ENCODE measurements at regions not wholly inside any gene's neighbourhood (a gene's known extent, or its start where the extent isn't known, plus 50 kb on each side); places are given as distances from the start of the nearest gene placed in this dataset.

DNA sequence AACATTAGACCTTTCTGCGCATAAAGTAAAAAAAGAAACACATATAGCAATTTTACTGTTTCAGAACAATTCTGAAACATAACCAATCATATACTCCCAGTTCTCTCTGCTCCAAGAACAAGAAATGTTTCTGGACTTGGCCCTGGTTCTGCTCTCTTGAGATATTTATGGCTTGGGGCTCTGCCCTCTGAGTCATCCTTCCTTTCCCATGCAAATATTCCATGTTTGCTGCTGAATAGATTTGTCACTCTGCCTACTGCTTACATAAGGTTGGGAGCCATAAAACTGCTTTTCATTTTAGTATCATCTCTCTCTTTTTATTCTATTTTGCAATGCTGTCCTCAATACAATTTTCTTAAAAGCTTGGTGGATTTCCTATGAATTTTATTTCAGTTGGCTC lies 499.6 kb upstream of the ACVR2A start:
- no peaks in the 10 kb centered on the region for H3K4me1 ChIP-seq
- H3K36me3 ChIP-seq: no peaks in the 10 kb centered on the region
- TF ChIP-seq POLR2A (IDR thresholded peaks at IDR 0.05): no peak
- TF ChIP-seq, protein P1, sequence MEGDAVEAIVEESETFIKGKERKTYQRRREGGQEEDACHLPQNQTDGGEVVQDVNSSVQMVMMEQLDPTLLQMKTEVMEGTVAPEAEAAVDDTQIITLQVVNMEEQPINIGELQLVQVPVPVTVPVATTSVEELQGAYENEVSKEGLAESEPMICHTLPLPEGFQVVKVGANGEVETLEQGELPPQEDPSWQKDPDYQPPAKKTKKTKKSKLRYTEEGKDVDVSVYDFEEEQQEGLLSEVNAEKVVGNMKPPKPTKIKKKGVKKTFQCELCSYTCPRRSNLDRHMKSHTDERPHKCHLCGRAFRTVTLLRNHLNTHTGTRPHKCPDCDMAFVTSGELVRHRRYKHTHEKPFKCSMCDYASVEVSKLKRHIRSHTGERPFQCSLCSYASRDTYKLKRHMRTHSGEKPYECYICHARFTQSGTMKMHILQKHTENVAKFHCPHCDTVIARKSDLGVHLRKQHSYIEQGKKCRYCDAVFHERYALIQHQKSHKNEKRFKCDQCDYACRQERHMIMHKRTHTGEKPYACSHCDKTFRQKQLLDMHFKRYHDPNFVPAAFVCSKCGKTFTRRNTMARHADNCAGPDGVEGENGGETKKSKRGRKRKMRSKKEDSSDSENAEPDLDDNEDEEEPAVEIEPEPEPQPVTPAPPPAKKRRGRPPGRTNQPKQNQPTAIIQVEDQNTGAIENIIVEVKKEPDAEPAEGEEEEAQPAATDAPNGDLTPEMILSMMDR (IDR thresholded peaks at IDR 0.05): no peak
- H3K27me3 ChIP-seq: no peaks in the 10 kb centered on the region
- intact Hi-C loops (cut with DNase I; ENCODE audit: low total_unique reads): no loop called here
- peaks cover 0 to 8% of the 10 kb centered on the region in 2 donors for H3K9me3 ChIP-seq
- H3K27ac ChIP-seq: no peak overlapping the region
- H3K4me3 ChIP-seq: no peak overlapping the region
- no peak for DNase-seq

DNA sequence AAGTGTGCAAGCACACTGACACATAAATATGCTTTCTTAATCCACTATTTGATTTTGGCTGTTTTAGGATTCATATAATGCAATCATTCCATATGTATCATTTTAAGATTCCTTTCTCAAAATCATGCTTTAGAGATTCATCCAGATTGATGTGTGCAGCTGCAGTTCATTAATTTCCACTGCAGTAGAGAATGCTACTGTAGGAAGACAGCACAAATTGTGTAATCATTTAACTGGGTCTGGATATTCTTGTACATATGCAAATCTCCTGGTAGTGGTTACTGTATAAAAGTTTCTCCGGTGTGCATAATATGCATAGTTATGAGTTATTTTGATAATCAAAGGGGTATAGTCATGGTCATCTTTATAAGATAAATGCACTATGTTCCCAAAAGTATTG lies 502.5 kb upstream of the ACVR2A start:
- intact Hi-C loops (cut with DNase I; ENCODE audit: low total_unique reads): no loop called here
- Histone ChIP-seq H3K4me1 (no peaks in the 10 kb centered on the region), H3K36me3 (no peaks in the 10 kb centered on the region), H3K4me3 (no peak overlapping the region), H3K27me3 (no peaks in the 10 kb centered on the region), H3K27ac (no peak overlapping the region), H3K9me3 (peaks cover 0 to 8% of the 10 kb centered on the region in 2 donors)
- TF ChIP-seq, protein P1 (IDR thresholded peaks at IDR 0.05): no peak
- no peak for TF ChIP-seq POLR2A (IDR thresholded peaks at IDR 0.05)
- no peak for DNase-seq

DNA sequence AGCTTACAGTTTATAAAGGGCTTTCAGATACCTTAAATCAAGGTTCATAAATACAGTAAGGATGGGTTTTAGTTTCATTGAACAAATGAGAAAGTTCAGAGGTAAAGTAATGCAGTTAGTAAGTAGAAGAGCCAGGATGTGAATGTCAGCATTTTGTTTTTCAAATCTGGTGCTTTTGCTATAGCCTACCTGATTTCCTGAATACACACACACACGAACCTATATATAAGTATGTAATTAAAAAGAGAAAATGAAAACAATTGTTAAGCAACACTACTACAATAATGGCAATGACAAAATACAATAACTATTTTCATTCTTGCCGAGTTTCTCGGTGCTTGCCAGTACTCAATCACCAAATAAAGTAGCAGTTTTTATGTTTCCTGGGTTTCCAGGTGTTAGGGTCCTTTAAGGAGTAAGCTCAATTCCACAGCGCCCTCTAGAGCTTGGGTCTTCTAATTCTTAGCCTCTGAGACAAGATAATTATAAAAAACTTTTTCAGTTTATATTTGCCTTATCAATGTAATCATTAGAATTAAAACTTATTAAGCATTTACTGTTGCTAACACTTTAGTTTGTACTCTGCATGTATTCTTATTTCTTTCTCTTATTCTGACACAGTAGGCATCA lies 512.9 kb upstream of the ACVR2A start:
- no peak for DNase-seq

DNA sequence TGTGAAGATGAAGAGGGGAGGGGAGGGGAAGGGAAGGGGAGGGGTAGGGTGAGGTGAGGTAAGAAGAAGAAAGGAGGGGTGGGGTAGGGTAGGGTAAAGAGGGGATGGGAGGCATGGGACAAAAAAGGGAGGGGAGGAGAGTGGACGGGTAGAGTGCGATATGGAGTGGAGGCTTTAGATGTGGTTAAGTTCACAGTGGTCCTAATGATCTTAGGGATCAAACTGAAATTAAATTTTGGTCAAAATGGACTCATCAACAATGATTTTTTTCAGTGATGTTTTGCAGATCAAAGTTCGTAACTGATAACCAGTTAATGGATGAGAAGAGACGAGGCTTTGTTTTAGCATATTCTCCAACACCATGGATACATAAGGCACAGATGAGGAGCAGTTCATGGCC lies 513.9 kb upstream of the ACVR2A start:
- no peak for TF ChIP-seq POLR2A (IDR thresholded peaks at IDR 0.05)
- TF ChIP-seq, protein P1 (IDR thresholded peaks at IDR 0.05): no peak
- Histone ChIP-seq H3K9me3 (no peaks in the 10 kb centered on the region), H3K36me3 (no peaks in the 10 kb centered on the region), H3K27me3 (no peaks in the 10 kb centered on the region), H3K4me3 (no peak overlapping the region), H3K27ac (no peak overlapping the region), H3K4me1 (no peaks in the 10 kb centered on the region)
- intact Hi-C loops (cut with DNase I; ENCODE audit: low total_unique reads): no loop called here
- DNase-seq: no peak

More for the DNA sequence above, 512.9 kb upstream of the ACVR2A start:
- H3K9me3 ChIP-seq: no peaks in the 10 kb centered on the region
- no peak overlapping the region for H3K4me3 ChIP-seq
- no peak overlapping the region for H3K27ac ChIP-seq
- no peaks in the 10 kb centered on the region for H3K36me3 ChIP-seq
- TF ChIP-seq POLR2A (IDR thresholded peaks at IDR 0.05): no peak
- TF ChIP-seq, protein P1 (IDR thresholded peaks at IDR 0.05): peak in 1 of 4 experiments; percentile 32
- no peaks in the 10 kb centered on the region for H3K27me3 ChIP-seq
- intact Hi-C loops (cut with DNase I; ENCODE audit: low total_unique reads): no loop called here
- H3K4me1 ChIP-seq: no peaks in the 10 kb centered on the region

DNA sequence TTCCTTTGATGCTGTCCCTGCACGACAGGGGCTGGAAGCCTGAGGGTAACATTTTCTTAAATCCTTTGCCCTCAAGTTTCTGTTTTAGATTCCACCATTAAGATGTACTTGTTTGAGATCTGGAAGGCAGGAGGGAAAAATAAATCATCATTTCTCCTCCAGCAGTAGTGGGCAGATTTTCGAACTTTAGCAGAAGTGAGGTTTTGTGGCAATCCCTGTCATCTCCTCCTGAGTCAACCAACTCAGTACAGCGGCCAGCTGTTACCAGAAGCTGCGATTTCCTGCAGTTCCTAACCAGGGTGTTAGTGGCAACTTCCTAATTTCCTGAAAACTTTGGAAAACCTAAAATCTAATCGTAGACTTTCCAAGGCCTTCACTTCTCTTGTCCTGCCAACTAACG lies 517.2 kb upstream of the ACVR2A start:
- H3K27me3 ChIP-seq: no peaks in the 10 kb centered on the region
- H3K9me3 ChIP-seq: no peaks in the 10 kb centered on the region
- intact Hi-C loops (cut with DNase I; ENCODE audit: low total_unique reads): no loop called here
- no peaks in the 10 kb centered on the region for H3K36me3 ChIP-seq
- H3K4me1 ChIP-seq: no peaks in the 10 kb centered on the region
- no peak for TF ChIP-seq POLR2A (IDR thresholded peaks at IDR 0.05)
- TF ChIP-seq, protein P1 (IDR thresholded peaks at IDR 0.05): no peak
- no peak overlapping the region for H3K4me3 ChIP-seq
- no peak for DNase-seq
- H3K27ac ChIP-seq: no peak overlapping the region

Measured in uterus (tissue), 3 donors.